NCI-H524 treated with DMSO at 0.1 percent for 48 hours (cell line): ENCODE measurements at regions not wholly inside any gene's neighbourhood (a gene's known extent, or its start where the extent isn't known, plus 50 kb on each side); places are given as distances from the start of the nearest gene placed in this dataset.

Experiments
- DNase-seq: peaks from one replicate; lab custom pipeline; 2025; lab: John Stamatoyannopoulos, UW

- no peak for DNase-seq
Measured at GRCh38 chr12:72082986-72083820, 144.6 kb downstream of the TPH2 start.

- no peak for DNase-seq
Measured at GRCh38 chr12:72084061-72084460, 145.4 kb downstream of the TPH2 start.

GRCh38 chr12:72084880-72085279 is 146.2 kb downstream of the TPH2 start:
- DNase-seq = no peak

- no peak for DNase-seq
Measured at GRCh38 chr12:72089678-72090077, 151.0 kb downstream of the TPH2 start.

- no peak for DNase-seq
Measured at GRCh38 chr12:72093424-72093823, 154.8 kb downstream of the TPH2 start.

GRCh38 chr12:72093930-72094329 is 155.3 kb downstream of the TPH2 start:
- DNase-seq = no peak

GRCh38 chr12:72094490-72094889 is 155.8 kb downstream of the TPH2 start:
- DNase-seq = no peak

- no peak for DNase-seq
Measured at GRCh38 chr12:72095025-72095424, 156.4 kb downstream of the TPH2 start.

GRCh38 chr12:72098622-72099021 is 160.0 kb downstream of the TPH2 start:
- DNase-seq = no peak

- no peak for DNase-seq
Measured at GRCh38 chr12:72100854-72101253, 162.2 kb downstream of the TPH2 start.

GRCh38 chr12:72102150-72102549 is 163.5 kb downstream of the TPH2 start:
- DNase-seq = no peak

GRCh38 chr12:72105849-72106248 is 166.3 kb upstream of the TRHDE start:
- no peak for DNase-seq

- no peak for DNase-seq
Measured at GRCh38 chr12:72110937-72111650, 161.1 kb upstream of the TRHDE start.

GRCh38 chr12:72111706-72112105 is 160.5 kb upstream of the TRHDE start:
- no peak for DNase-seq

- no peak for DNase-seq
Measured at GRCh38 chr12:72133497-72134055, 138.6 kb upstream of the TRHDE start.

- no peak for DNase-seq
Measured at GRCh38 chr12:72134246-72135020, 137.7 kb upstream of the TRHDE start.

- DNase-seq = no peak
Measured at GRCh38 chr12:72135021-72135301, 137.2 kb upstream of the TRHDE start.

GRCh38 chr12:72136792-72137191 is 135.4 kb upstream of the TRHDE start:
- no peak for DNase-seq

- no peak for DNase-seq
Measured at GRCh38 chr12:72139411-72139810, 132.8 kb upstream of the TRHDE start.

GRCh38 chr12:72141381-72141780 is 130.8 kb upstream of the TRHDE start:
- no peak for DNase-seq

- DNase-seq = no peak
Measured at GRCh38 chr12:72144553-72144952, 127.6 kb upstream of the TRHDE start.

GRCh38 chr12:72146495-72146894 is 125.7 kb upstream of the TRHDE start:
- DNase-seq = no peak

GRCh38 chr12:72148709-72149108 is 123.5 kb upstream of the TRHDE start:
- DNase-seq = no peak
